DOHH2 (cell line): ENCODE measurements at regions not wholly inside any gene's neighbourhood (a gene's known extent, or its start where the extent isn't known, plus 50 kb on each side); places are given as distances from the start of the nearest gene placed in this dataset.

Source experiments
- H3F3A ChIP-seq: fragments of 200-600 bp; sonication (generic), shearing (Covaris generic); 2 replicates; pipeline ENCODE4 v1.6.0; 2016; ENCODE audit warnings: antibody characterized with exemption, mild to moderate bottlenecking; ENCODE audit not compliant: control insufficient read depth, insufficient read depth
- H3K27ac ChIP-seq: fragments of 200-600 bp; sonication (generic); 2 replicates; pipeline ENCODE4 v1.5.1; 2014; ENCODE audit warnings: low read depth, mild to moderate bottlenecking, low read length, moderate library complexity
- H3K27me3 ChIP-seq: fragments of 200-600 bp; sonication (generic); 2 replicates; pipeline ENCODE4 v1.6.1; 2014; ENCODE audit warnings: mild to moderate bottlenecking, low read length, mixed read lengths; ENCODE audit not compliant: control insufficient read depth
- H3K36me3 ChIP-seq: fragments of 200-600 bp; sonication (generic); 2 replicates; pipeline ENCODE4 v1.6.1; 2014; ENCODE audit warnings: mild to moderate bottlenecking, low read length, moderate library complexity, mixed read lengths; ENCODE audit not compliant: control insufficient read depth
- H3K4me1 ChIP-seq: fragments of 200-600 bp; sonication (generic); 2 replicates; pipeline ENCODE4 v1.6.1; 2014; ENCODE audit warnings: mild to moderate bottlenecking, low read length, mixed read lengths; ENCODE audit not compliant: control insufficient read depth
- H3K4me2 ChIP-seq: fragments of 200-600 bp; sonication (generic); 2 replicates; pipeline ENCODE4 v1.6.0; 2014; ENCODE audit warnings: mild to moderate bottlenecking, low read length, moderate library complexity
- H3K4me3 ChIP-seq: fragments of 200-600 bp; sonication (generic); 2 replicates; pipeline ENCODE4 v1.5.1; 2014; ENCODE audit warnings: mild to moderate bottlenecking, low read length, mixed read lengths
- H3K79me2 ChIP-seq: fragments of 200-600 bp; sonication (generic); 2 replicates; pipeline ENCODE4 v1.6.1; 2014; ENCODE audit warnings: mild to moderate bottlenecking, low read length, mixed read lengths; ENCODE audit not compliant: control insufficient read depth
- H3K9me2 ChIP-seq: fragments of 200-600 bp; sonication (generic); replicated peaks from 2 replicates; pipeline ENCODE4 v1.6.1; 2014; ENCODE audit warnings: mild to moderate bottlenecking, low read length, mixed read lengths; ENCODE audit not compliant: control insufficient read depth
- H3K9me3 ChIP-seq: fragments of 200-600 bp; sonication (generic); 2 replicates; pipeline ENCODE4 v1.6.1; 2014; ENCODE audit warnings: antibody characterized with exemption, low read length, mixed read lengths; ENCODE audit not compliant: control insufficient read depth, insufficient read depth
- H4K20me1 ChIP-seq: fragments of 200-600 bp; sonication (generic); 2 replicates; pipeline ENCODE4 v1.6.0; 2014; ENCODE audit warnings: low read depth, mild to moderate bottlenecking, antibody characterized with exemption, low read length, moderate library complexity; ENCODE audit not compliant: control insufficient read depth, insufficient read depth
- CTCF ChIP-seq: fragments of 200-600 bp; sonication (generic); IDR thresholded peaks from one replicate; pipeline ENCODE4 v1.5.1; 2014; ENCODE audit warnings: antibody characterized with exemption, mild to moderate bottlenecking, low read depth, low read length; ENCODE audit not compliant: poor library complexity, severe bottlenecking
- EZH2phosphoT487 ChIP-seq: fragments of 200-600 bp; sonication (generic); IDR thresholded peaks from 2 replicates; pipeline ENCODE4 v1.6.1; 2017; ENCODE audit warnings: borderline replicate concordance, mild to moderate bottlenecking, antibody characterized with exemption, low read length, moderate library complexity, mixed read lengths

DNA sequence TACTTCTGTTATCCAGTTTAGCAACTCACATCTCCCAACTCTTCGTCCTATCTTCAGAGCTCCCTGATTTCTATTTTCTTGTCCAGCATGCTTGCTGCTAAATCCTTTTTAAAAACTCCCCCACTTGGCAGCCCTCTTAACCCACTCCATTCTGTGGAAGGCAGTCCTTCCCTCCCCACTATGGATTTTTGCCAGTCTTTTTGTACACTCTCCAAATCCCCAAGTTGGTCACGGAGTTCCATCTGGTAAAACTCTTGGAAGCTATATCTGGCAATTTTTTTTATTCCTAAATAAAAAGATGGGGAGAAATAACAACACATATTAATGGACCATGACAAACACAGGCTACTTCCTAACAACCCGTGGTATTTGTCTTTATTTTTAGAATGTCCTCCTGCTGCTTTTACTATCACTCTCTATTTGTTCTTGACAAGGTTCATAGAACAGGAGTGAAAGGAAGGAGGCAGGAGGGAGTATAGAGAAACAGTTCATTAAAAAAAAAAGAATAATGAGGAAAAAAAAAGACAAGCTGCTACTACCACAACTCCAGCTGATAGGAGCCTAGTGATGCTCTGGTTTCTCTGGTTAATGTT is 120.0 kb upstream of the THSD7B start:
- H3K4me1 ChIP-seq = no peaks in the 10 kb centered on the region
- 0 out of 2 replicates have a peak, but pooled peaks cover 2% of the 10 kb centered on the region for H3K27me3 ChIP-seq
- H3K9me3 ChIP-seq = no peaks in the 10 kb centered on the region
- H3K4me3 ChIP-seq = no peak overlapping the region
- no peak overlapping the region for H3K4me2 ChIP-seq
- no peaks in the 10 kb centered on the region for H3K36me3 ChIP-seq
- TF ChIP-seq CTCF = no peak
- no peak for TF ChIP-seq EZH2phosphoT487
- H3F3A ChIP-seq = no peaks in the 10 kb centered on the region
- no peak overlapping the region for H3K27ac ChIP-seq
- H4K20me1 ChIP-seq = no peaks in the 10 kb centered on the region
- no peaks in the 10 kb centered on the region for H3K9me2 ChIP-seq
- no peaks in the 10 kb centered on the region for H3K79me2 ChIP-seq

GRCh38 chr2:136639651-136640050 is 125.7 kb upstream of the THSD7B start:
- Histone ChIP-seq H4K20me1 (no peaks in the 10 kb centered on the region), H3K36me3 (no peaks in the 10 kb centered on the region), H3K9me2 (no peaks in the 10 kb centered on the region), H3K79me2 (no peaks in the 10 kb centered on the region), H3K4me3 (no peak overlapping the region), H3K27me3 (0 out of 2 replicates have a peak, but pooled peaks cover 2% of the 10 kb centered on the region), H3K4me1 (no peaks in the 10 kb centered on the region), H3K4me2 (no peak overlapping the region), H3K9me3 (no peaks in the 10 kb centered on the region), H3K27ac (no peak overlapping the region), H3F3A (no peaks in the 10 kb centered on the region)
- TF ChIP-seq EZH2phosphoT487 = no peak
- no peak for TF ChIP-seq CTCF

GRCh38 chr2:136638193-136638592 is 127.2 kb upstream of the THSD7B start:
- H3K27me3 ChIP-seq = 0 out of 2 replicates have a peak, but pooled peaks cover 2% of the 10 kb centered on the region
- H3F3A ChIP-seq = no peaks in the 10 kb centered on the region
- no peaks in the 10 kb centered on the region for H4K20me1 ChIP-seq
- H3K36me3 ChIP-seq = no peaks in the 10 kb centered on the region
- H3K4me3 ChIP-seq = no peak overlapping the region
- H3K27ac ChIP-seq = no peak overlapping the region
- H3K9me3 ChIP-seq = no peaks in the 10 kb centered on the region
- H3K79me2 ChIP-seq = no peaks in the 10 kb centered on the region
- no peaks in the 10 kb centered on the region for H3K4me1 ChIP-seq
- TF ChIP-seq CTCF = no peak
- H3K9me2 ChIP-seq = no peaks in the 10 kb centered on the region
- H3K4me2 ChIP-seq = no peak overlapping the region
